ENCODE measurements at regions not wholly inside any gene's neighbourhood (a gene's known extent, or its start where the extent isn't known, plus 50 kb on each side); places are given as distances from the start of the nearest gene placed in this dataset.

DNA sequence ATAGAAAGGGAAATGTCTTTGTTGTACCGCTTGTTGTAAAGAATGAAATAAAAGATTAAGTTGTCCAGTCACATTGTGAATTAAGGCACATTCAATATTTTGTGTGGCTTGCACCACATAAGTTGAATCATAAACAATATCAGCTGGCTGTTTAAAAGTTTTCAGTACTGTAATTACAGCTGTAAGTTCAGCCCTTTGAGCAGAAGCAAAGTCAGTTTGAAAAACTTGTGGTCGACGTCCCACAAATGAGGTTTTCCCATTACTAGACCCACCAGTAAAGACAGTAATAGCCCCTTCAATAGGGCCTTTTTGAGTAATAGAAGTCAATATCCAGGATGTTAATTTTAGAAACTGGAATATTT is 87.8 kb upstream of the TMSB4Y start:
- no peak for FAIRE-seq
- Histone ChIP-seq H4K20me1 (replicated peaks in 1 of 2; ENCODE audit: control insufficient read depth in 1 of 2, insufficient read depth in 2 of 2, low read length in 2 of 2) (no peaks in the 10 kb centered on the region), H2BK12ac (ENCODE audit: low read depth, low read length) (no peak overlapping the region), H4K8ac (ENCODE audit: extremely low read depth, insufficient read depth, low read length) (no peak overlapping the region), H3K27me3 (replicated peaks in 1 of 4; ENCODE audit: control insufficient read depth in 3 of 4, extremely low read depth in 1 of 4, insufficient read depth in 3 of 4, low read length in 3 of 4) (no peaks in the 10 kb centered on the region), H3K23me2 (ENCODE audit: low read depth, low read length) (no peaks in the 10 kb centered on the region), H3K23ac (ENCODE audit: insufficient read length) (no peak overlapping the region), H2BK120ac (replicated peaks; ENCODE audit: low read depth, low read length) (no peak overlapping the region), H3K4me2 (ENCODE audit: insufficient read depth in 1 of 2, low read depth in 2 of 2, low read length in 2 of 2) (no peak overlapping the region), H2BK5ac (ENCODE audit: low read depth, low read length) (no peak overlapping the region), H3K9ac (replicated peaks in 1 of 4; ENCODE audit: extremely low read depth in 1 of 4, low read depth in 3 of 4, low read length in 3 of 4) (no peak overlapping the region), H2AFZ (ENCODE audit: low read length) (no peak overlapping the region), H3K4ac (replicated peaks; ENCODE audit: insufficient read length, low read depth, low read length) (no peak overlapping the region), H3K18ac (ENCODE audit: extremely low read depth, low read length) (no peak overlapping the region), H3K4me1 (replicated peaks in 1 of 4; ENCODE audit: control insufficient read depth in 3 of 4, insufficient read depth in 4 of 4, low read length in 3 of 4) (no peaks in the 10 kb centered on the region), H4K5ac (ENCODE audit: insufficient read length, low read depth, low read length) (no peak overlapping the region), H3K4me3 (ENCODE audit: extremely low read depth in 1 of 4, insufficient read depth in 2 of 4, low read depth in 3 of 4, low read length in 4 of 4) (no peak overlapping the region), H3K56ac (replicated peaks; ENCODE audit: insufficient read length, low read depth, low read length) (no peak overlapping the region), H3K9me3 (ENCODE audit: insufficient read depth in 2 of 2, low read depth in 1 of 2, low read length in 1 of 2) (no peaks in the 10 kb centered on the region), H4K91ac (replicated peaks; ENCODE audit: insufficient read length, low read length) (no peak overlapping the region), H3K79me2 (ENCODE audit: control insufficient read depth in 1 of 2, insufficient read depth in 2 of 2, low read length in 2 of 2) (no peaks in the 10 kb centered on the region), H3K36me3 (ENCODE audit: control insufficient read depth in 2 of 4, insufficient read depth in 4 of 4, low read length in 3 of 4) (no peaks in the 10 kb centered on the region), H3K79me1 (ENCODE audit: low read depth, low read length) (no peaks in the 10 kb centered on the region), H3K14ac (ENCODE audit: insufficient read length) (no peak overlapping the region), H2AK5ac (ENCODE audit: low read depth, low read length) (no peak overlapping the region), H3K27ac (ENCODE audit: low read depth, low read length) (no peak overlapping the region), H2BK15ac (ENCODE audit: low read length) (no peak overlapping the region), H2BK20ac (ENCODE audit: low read length) (no peak overlapping the region)
- CTCF ChIA-PET (ENCODE audit: partially characterized antibody), result no interaction called here
- WGBS, 2 experiments (ENCODE audit: extremely low coverage in 1 of 2, insufficient coverage in 1 of 2, insufficient read length in 1 of 2, insufficient replicate concordance in 2 of 2, low coverage in 1 of 2, low lambda C conversion rate in 2 of 2, missing lambda C conversion rate in 1 of 2), result 89% methylated on average over 3 of the region's 3 CpGs; no CpG with 5 or more reads in 1 of the 2 experiments
- TF ChIP-seq PHF8 (conservative IDR thresholded peaks at IDR 0.05; ENCODE audit: low read depth, low read length) (no peak), NANOG (IDR thresholded peaks at IDR 0.05; ENCODE audit: insufficient read depth, low read depth, low read length, poor library complexity, severe bottlenecking) (no peak), EP300 (IDR thresholded peaks at IDR 0.05; ENCODE audit: borderline replicate concordance in 1 of 2, low read depth in 2 of 2, low read length in 2 of 2) (no peak), CBX8 (IDR thresholded peaks at IDR 0.05; ENCODE audit: borderline replicate concordance, low read depth, low read length) (no peak), RAD21 (IDR thresholded peaks at IDR 0.05 in 1 of 2, conservative IDR thresholded peaks at IDR 0.05 in 1 of 2; ENCODE audit: low read depth in 2 of 2, low read length in 2 of 2) (no peak)
- no peak for DNase-seq (ENCODE audit: low read depth in 1 of 2, low spot score in 2 of 2)
- POLR2A ChIA-PET (ENCODE audit: partially characterized antibody), result no interaction called here
